HG02938 (cell line): ENCODE measurements at regions not wholly inside any gene's neighbourhood (a gene's known extent, or its start where the extent isn't known, plus 50 kb on each side); places are given as distances from the start of the nearest gene placed in this dataset.

Source experiments
- ATAC-seq: cut with Tn5 transposase; IDR thresholded peaks from one replicate; pipeline ENCODE4 v1.9.1; 2021; ENCODE audit warnings: mild to moderate bottlenecking, moderate library complexity; ENCODE audit not compliant: unreplicated experiment

- ATAC-seq: no peak
These were observed 119.6 kb upstream of the ATP10A start for GRCh38 chr15:25982736-25983135.

DNA sequence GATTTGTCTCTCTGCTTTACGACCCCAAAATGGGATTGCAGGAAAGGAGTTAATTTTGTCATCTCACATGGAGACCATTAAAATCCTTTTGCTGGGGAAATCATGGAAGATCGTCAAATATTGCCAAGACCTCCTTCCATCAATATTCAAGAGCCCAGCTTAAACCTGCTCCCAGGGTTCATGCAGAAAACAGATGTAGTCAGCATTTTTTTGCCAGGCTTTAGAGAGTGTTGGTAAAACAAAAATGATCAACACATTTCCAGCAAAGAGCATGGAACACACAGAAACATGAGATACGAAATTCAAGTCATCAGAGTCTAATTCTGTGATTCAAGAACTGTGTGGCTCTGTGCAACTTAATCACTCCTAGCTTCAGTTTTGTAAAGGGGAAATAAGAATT, 118.0 kb upstream of the ATP10A start:
- no peak for ATAC-seq

- ATAC-seq: no peak
These were observed 109.1 kb upstream of the ATP10A start for GRCh38 chr15:25972141-25972675.

- ATAC-seq: no peak
These were observed 107.9 kb upstream of the ATP10A start for GRCh38 chr15:25971053-25971452.

GRCh38 chr15:25969886-25970285, 106.8 kb upstream of the ATP10A start:
- ATAC-seq: no peak

DNA sequence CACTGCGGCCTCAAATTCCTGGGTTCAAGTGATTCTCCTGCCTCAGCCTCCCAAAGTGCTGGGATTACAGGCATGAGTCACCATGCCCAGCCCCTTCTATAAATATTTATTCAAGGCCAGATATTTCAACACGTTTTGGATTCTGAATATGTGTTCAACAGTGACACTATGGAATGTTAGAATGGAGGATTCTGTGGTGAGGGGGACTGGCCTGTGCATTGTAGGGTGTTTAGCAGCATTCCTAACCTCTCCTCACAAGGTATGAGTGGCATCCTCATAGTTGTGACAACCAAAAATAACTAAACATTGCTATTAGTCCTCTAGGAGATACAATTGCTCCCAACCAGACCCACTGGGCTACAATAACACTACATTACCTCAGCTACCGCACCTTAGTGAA, 104.0 kb upstream of the ATP10A start:
- ATAC-seq: no peak

GRCh38 chr15:25965326-25965725, 102.2 kb upstream of the ATP10A start:
- ATAC-seq: no peak

- ATAC-seq: no peak
These were observed 97.1 kb upstream of the ATP10A start for GRCh38 chr15:25960273-25960672.

- no peak for ATAC-seq
These were observed 96.0 kb upstream of the ATP10A start for GRCh38 chr15:25959100-25959499.

GRCh38 chr15:25955628-25956027, 92.5 kb upstream of the ATP10A start:
- no peak for ATAC-seq

GRCh38 chr15:25954398-25954797, 91.3 kb upstream of the ATP10A start:
- no peak for ATAC-seq

GRCh38 chr15:25950014-25950413, 86.9 kb upstream of the ATP10A start:
- no peak for ATAC-seq

DNA sequence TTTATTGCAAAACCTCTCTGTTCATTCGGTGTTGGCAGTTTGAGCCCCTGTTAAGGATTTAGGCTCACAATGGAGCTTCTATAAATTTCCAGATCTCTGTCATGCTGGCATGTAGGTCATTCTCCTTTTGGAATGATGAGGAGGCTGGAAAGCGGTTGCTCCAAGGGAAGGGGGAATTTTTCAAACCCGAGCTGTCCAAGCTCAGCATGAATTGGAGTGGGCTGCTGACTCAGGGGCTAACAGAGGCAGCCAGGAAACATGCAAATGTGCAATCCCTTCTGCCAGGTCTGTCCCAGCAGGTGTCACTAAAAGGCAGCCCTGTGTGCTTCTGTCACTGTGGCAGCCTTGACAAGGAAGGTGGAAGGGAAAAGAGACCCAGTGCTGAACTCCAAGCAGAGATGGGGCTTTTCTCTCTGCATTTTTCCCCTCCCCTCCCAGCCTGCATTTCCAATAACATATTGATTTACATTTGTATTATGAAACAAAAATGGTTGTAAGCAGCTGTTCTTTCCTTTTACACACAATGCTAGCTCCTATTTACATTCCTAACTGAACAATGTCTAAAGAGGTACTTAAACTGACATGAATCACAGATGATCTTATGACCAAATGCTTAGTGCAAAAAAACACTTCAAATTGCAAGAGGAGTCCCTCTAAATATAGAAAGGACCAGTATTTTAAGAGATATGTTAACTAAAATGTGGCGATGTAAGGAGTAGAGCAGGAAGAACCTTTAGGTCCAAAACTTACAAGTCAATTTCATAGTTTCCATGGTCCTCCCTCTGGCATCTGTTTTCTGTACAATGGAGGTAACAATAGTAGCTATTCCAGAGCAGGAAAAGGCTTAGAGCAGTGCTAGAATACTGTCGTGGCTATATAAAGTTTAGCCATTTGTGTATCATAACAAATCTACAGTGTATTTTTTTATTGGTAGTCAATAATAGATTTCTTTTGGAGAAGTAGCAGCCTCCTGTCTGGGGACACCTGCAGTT, 84.5 kb upstream of the ATP10A start:
- no peak for ATAC-seq

DNA sequence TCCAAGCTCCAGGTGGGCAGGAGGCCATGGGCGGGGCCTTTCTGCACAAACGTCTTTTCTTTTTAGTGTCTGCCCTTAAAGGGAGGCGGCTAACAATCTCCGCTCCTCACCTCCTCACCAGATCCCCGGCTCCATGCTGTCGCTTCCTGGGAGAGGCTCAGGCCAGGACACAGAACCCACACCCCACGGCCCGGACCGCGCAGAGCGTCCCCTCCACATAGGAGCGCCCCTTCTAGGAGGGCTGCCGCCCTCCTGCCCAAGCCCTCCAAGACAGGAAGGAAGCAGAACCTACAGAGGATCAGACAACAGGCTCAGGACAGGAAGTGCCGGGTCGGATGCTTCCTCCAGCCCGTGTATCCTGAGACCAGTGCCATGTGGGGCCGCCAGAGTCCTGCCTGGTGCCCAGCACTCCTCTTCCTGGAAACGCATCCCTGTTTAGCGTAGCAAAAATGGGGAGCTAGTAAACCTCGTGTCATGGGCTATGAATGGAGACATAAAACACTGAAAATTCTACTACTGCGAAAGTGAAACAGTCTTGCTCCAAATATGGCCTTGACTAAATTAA, 83.2 kb upstream of the ATP10A start:
- peak; percentile 54 for ATAC-seq

DNA sequence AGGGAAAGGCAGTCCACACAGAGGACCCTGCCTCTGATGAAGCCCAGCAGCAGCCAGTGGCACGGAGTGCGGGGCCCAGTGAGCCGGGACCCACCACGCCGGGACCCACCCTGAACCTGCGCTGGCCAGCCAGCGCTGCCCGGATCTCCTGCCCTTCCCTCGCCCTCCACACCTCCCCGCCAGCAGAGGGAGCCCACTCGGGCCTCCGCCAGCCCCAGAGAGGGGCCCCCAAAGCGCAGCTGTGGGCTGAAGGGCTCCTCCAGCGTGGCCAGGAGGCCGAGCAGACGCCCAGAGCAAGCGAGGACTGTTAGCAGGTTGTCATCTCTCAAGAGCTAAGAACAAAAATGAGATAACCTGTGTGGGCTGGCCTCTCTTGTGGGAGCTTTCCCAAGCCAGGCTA, 81.3 kb upstream of the ATP10A start:
- ATAC-seq: no peak

DNA sequence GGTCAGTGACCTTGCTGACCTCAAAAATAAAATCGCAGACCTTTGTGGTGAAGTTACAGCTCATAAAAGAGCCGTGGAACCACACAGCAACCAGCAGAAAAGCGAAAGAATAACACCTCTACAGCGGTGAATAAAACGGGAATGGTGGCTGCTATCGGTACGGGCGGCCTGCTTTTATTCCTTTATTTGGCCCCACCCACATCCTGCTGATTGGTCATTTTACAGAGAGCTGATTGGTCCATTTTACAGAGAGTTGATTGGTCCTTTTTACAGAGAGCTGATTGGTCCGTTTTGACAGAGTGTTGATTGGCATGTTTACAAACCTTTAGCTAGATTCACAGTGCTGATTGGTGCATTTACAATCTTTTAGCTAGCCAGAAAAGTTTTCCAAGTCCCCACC, 80.7 kb upstream of the ATP10A start:
- no peak for ATAC-seq

- ATAC-seq: peak; percentile 90
These were observed 76.0 kb upstream of the ATP10A start for GRCh38 chr15:25939122-25939521.

- ATAC-seq: no peak
These were observed 74.7 kb upstream of the ATP10A start for GRCh38 chr15:25937796-25938195.

DNA sequence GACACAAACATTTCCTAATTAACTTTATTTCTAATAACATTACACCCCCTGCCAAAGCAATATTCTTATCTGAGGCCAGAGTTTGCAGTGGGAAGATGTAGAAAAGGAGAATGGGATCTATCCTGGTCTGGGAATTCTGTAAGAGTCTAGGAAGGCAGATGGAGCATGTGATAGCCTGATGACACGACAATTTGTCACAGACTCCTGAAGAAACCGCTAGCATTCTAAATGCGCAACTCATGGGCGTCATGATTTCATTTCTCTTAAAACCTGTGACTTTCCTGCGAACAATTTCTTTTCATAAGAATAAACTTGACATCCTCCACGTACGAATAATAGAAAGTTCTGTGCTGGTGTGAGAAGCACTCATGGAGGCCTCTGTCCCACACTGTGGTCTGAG, 72.9 kb upstream of the ATP10A start:
- no peak for ATAC-seq

DNA sequence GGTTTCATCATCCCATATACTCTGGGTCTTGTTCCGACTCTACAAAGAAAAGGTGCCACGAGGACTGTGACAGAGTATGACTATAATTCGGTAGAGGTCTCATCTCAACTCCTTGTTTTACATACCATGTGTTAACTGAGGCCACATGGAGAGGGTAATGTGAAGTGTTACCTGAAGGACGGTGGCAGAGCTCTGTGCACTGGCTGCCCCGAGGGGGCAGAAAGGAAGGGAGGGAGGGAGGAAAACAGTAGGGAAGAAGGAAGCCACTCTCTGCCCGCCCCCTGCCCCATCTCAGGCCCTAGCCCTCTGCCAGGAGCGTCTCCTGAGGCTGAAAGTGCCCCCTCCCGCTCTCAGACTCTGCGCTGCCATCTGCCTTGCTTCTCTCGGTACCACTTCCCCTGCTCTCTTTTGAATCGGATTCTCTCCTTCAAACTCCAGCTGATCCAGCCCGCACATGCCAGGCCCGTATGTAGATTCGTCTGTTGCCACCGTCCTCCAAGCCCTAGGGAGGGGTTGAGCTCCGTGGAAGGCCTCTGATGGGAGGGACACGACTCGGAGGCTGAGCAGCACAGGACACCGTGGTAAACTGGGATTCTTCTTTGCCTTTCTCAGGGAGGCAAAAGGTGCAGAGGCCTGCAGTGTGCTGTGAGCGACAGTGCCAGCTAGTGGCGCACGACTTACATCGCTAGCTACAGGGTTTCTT, 70.5 kb upstream of the ATP10A start:
- peak; percentile 65 for ATAC-seq

GRCh38 chr15:25932696-25933095, 69.6 kb upstream of the ATP10A start:
- no peak for ATAC-seq
